CD4-positive, alpha-beta T cell treated with Interleukin-12 subunit alpha and Interleukin-12 subunit beta, for 1 hour (primary cell): ENCODE measurements at regions not wholly inside any gene's neighbourhood (a gene's known extent, or its start where the extent isn't known, plus 50 kb on each side); places are given as distances from the start of the nearest gene placed in this dataset.
"Not testable (repeated sequence)": the region's sequence is repeated elsewhere in the genome, so short reads cannot be mapped to it uniquely, and the experiment has no call there.

ENCODE experiments used
- DNase-seq: peaks from one replicate; pipeline ENCODE4 v3.0.0-alpha.2; 2020

GRCh38 chr13:44848920-44849676, 140.2 kb downstream of the NUFIP1 start:
- DNase-seq, result no peak

- DNase-seq, result not testable (repeated sequence)
These were observed 143.8 kb downstream of the NUFIP1 start for GRCh38 chr13:44845281-44846058.

- no peak for DNase-seq
These were observed 144.5 kb downstream of the NUFIP1 start for GRCh38 chr13:44844786-44845185.

GRCh38 chr13:44843403-44843802, 145.9 kb downstream of the NUFIP1 start:
- DNase-seq, result no peak

- DNase-seq, result no peak
These were observed 147.1 kb downstream of the NUFIP1 start for GRCh38 chr13:44842158-44842557.

GRCh38 chr13:44840131-44840530, 149.1 kb downstream of the NUFIP1 start:
- no peak for DNase-seq

- DNase-seq, result no peak
These were observed 152.0 kb downstream of the NUFIP1 start for GRCh38 chr13:44837250-44837649.

GRCh38 chr13:44834404-44834803, 154.9 kb downstream of the NUFIP1 start:
- DNase-seq, result no peak

GRCh38 chr13:44833626-44834025, 155.6 kb downstream of the NUFIP1 start:
- no peak for DNase-seq

GRCh38 chr13:44833139-44833538, 156.1 kb downstream of the NUFIP1 start:
- DNase-seq, result no peak

GRCh38 chr13:44826591-44827350, 162.5 kb downstream of the NUFIP1 start:
- no peak for DNase-seq

- DNase-seq, result no peak
These were observed 163.3 kb downstream of the NUFIP1 start for GRCh38 chr13:44825953-44826352.

GRCh38 chr13:44823555-44823954, 165.7 kb downstream of the NUFIP1 start:
- DNase-seq, result not testable (repeated sequence)

- DNase-seq, result no peak
These were observed 167.0 kb downstream of the NUFIP1 start for GRCh38 chr13:44822291-44822690.

GRCh38 chr13:44819772-44820171, 169.5 kb downstream of the NUFIP1 start:
- no peak for DNase-seq

- no peak for DNase-seq
These were observed 170.0 kb downstream of the NUFIP1 start for GRCh38 chr13:44819245-44819644.

GRCh38 chr13:44818428-44818827, 170.8 kb downstream of the NUFIP1 start:
- DNase-seq, result no peak

GRCh38 chr13:44818016-44818415, 171.3 kb downstream of the NUFIP1 start:
- DNase-seq, result no peak

GRCh38 chr13:44817131-44817671, 172.1 kb downstream of the NUFIP1 start:
- no peak for DNase-seq

- DNase-seq, result no peak
These were observed 172.6 kb downstream of the NUFIP1 start for GRCh38 chr13:44816701-44817100.

GRCh38 chr13:44815623-44816022, 173.6 kb downstream of the NUFIP1 start:
- no peak for DNase-seq

GRCh38 chr13:44814836-44815235, 174.4 kb downstream of the NUFIP1 start:
- no peak for DNase-seq

- no peak for DNase-seq
These were observed 175.1 kb downstream of the NUFIP1 start for GRCh38 chr13:44814161-44814560.
